CD14-positive monocyte (primary cell): ENCODE measurements at regions not wholly inside any gene's neighbourhood (a gene's known extent, or its start where the extent isn't known, plus 50 kb on each side); places are given as distances from the start of the nearest gene placed in this dataset.

ENCODE experiments used
- DNase-seq, 3 donors: peaks; one replicate each; pipeline ENCODE4 v3.0.0-alpha.2; 2011 to 2022
- H2AFZ ChIP-seq: 2 replicates; pipeline ENCODE4 v1.6.0; 2012; ENCODE audit warnings: mild to moderate bottlenecking, low read depth, low read length, inconsistent platforms; ENCODE audit not compliant: insufficient read depth, poor library complexity, severe bottlenecking
- H3K27ac ChIP-seq, 2 donors: 1 replicate in 1 of 2; 2 replicates in 1 of 2; pipeline ENCODE4 v1.5.1; 2012 to 2013; ENCODE audit warnings: low read length in 2 of 2, control low read depth in 1 of 2, inconsistent platforms in 1 of 2, low read depth in 1 of 2, mild to moderate bottlenecking in 1 of 2
- H3K27me3 ChIP-seq, 2 donors: one replicate each; pipeline versions ENCODE4 v1.6.0 to v1.6.1; 2011 to 2013; ENCODE audit warnings: low read length in 2 of 2; ENCODE audit not compliant: control insufficient read depth in 2 of 2, insufficient read depth in 2 of 2
- H3K36me3 ChIP-seq, 2 donors: replicated peaks in 1 of 2; 1 replicate in 1 of 2; 2 replicates in 1 of 2; pipeline versions ENCODE4 v1.5.1 to v1.6.1; 2012 to 2013; ENCODE audit warnings: low read length in 2 of 2, control low read depth in 1 of 2, inconsistent platforms in 1 of 2, mild to moderate bottlenecking in 1 of 2; ENCODE audit not compliant: insufficient read depth in 2 of 2, control insufficient read depth in 1 of 2
- H3K4me1 ChIP-seq, 2 donors: 1 replicate in 1 of 2; 2 replicates in 1 of 2; pipeline versions ENCODE4 v1.5.1 to v1.6.1; 2012 to 2013; ENCODE audit warnings: low read length in 2 of 2, control low read depth in 1 of 2, inconsistent platforms in 1 of 2, mild to moderate bottlenecking in 1 of 2, moderate library complexity in 1 of 2; ENCODE audit not compliant: insufficient read depth in 2 of 2, control insufficient read depth in 1 of 2
- H3K4me2 ChIP-seq: replicated peaks from 2 replicates; pipeline ENCODE3; 2012; ENCODE audit warnings: low read length, moderate library complexity, mild to moderate bottlenecking; ENCODE audit not compliant: poor library complexity, severe bottlenecking; ENCODE audit errors: extremely low read depth
- H3K4me3 ChIP-seq, 3 experiments: fragments of 200-600 bp in 1 of 3; sonication (generic) in 1 of 3; replicated peaks in 1 of 3; 1 replicate in 2 of 3; 2 replicates in 1 of 3; pipeline ENCODE4 v1.5.1; 2011 to 2013; ENCODE audit warnings: low read length in 3 of 3, mild to moderate bottlenecking in 3 of 3, control low read depth in 2 of 3, low read depth in 2 of 3, inconsistent platforms in 1 of 3, moderate library complexity in 1 of 3
- H3K79me2 ChIP-seq: 2 replicates; pipeline ENCODE4 v1.6.0; 2012; ENCODE audit warnings: mild to moderate bottlenecking, control low read depth, inconsistent platforms, low read length, moderate library complexity; ENCODE audit not compliant: insufficient read depth
- H3K9ac ChIP-seq: 2 replicates; pipeline ENCODE4 v1.6.0; 2017; ENCODE audit warnings: low read length, mild to moderate bottlenecking; ENCODE audit not compliant: insufficient read depth, poor library complexity, severe bottlenecking
- H3K9me3 ChIP-seq, 2 donors: replicated peaks in 1 of 2; 1 replicate in 1 of 2; 2 replicates in 1 of 2; pipeline versions ENCODE4 v1.5.1 to v1.6.1; 2012 to 2013; ENCODE audit warnings: low read length in 2 of 2, control low read depth in 1 of 2; ENCODE audit not compliant: control insufficient read depth in 1 of 2, insufficient read depth in 1 of 2
- H4K20me1 ChIP-seq: 2 replicates; pipeline ENCODE4 v1.6.0; 2012; ENCODE audit warnings: mild to moderate bottlenecking, low read length, control low read depth, moderate library complexity; ENCODE audit not compliant: insufficient read depth
- H3K27ac Mint-ChIP-seq, 7 donors: one replicate each; pipeline ENCODE4 v1.8.0; 2020; ENCODE audit warnings: mild to moderate bottlenecking in 7 of 7, mixed read lengths in 7 of 7, moderate library complexity in 6 of 7, inconsistent platforms in 2 of 7
- H3K27me3 Mint-ChIP-seq, 3 donors: one replicate each; pipeline ENCODE4 v1.8.0; 2021 to 2022; ENCODE audit warnings: low read depth in 3 of 3, mild to moderate bottlenecking in 3 of 3, mixed read lengths in 3 of 3, moderate library complexity in 3 of 3, inconsistent platforms in 1 of 3
- H3K36me3 Mint-ChIP-seq, 2 donors: one replicate each; pipeline ENCODE4 v1.8.0; 2020; ENCODE audit warnings: mixed read lengths in 2 of 2, inconsistent platforms in 1 of 2, mild to moderate bottlenecking in 1 of 2
- H3K4me1 Mint-ChIP-seq: one replicate; pipeline ENCODE4 v1.8.0; 2020; ENCODE audit warnings: mild to moderate bottlenecking, mixed read lengths
- H3K4me3 Mint-ChIP-seq, 2 donors: one replicate each; pipeline ENCODE4 v1.8.0; 2020; ENCODE audit warnings: mild to moderate bottlenecking in 2 of 2, mixed read lengths in 2 of 2, moderate library complexity in 1 of 2
- H3K9me3 Mint-ChIP-seq, 7 donors: one replicate each; pipeline ENCODE4 v1.8.0; 2020 to 2022; ENCODE audit warnings: mixed read lengths in 7 of 7, mild to moderate bottlenecking in 6 of 7, moderate library complexity in 6 of 7, inconsistent platforms in 2 of 7
- CTCF ChIP-seq: fragments of 200-600 bp; IDR thresholded peaks from one replicate; pipeline ENCODE4 v1.8.0; 2022; ENCODE audit warnings: antibody characterized with exemption, mild to moderate bottlenecking
- WGBS: methylation state at CpG from one replicate; pipeline ENCODE4 v1.1.5; 2013; ENCODE audit warnings: missing lambda C conversion rate; ENCODE audit not compliant: insufficient coverage; 5-methylcytosine and 5-hydroxymethylcytosine counted together
- intact Hi-C, 2 donors: fragments of 100-400 bp; cut with micrococcal nuclease; formaldehyde crosslinking; loops; one replicate each; pipeline versions ENCODE4 v1.15.0 to v1.15.1; 2023

DNA sequence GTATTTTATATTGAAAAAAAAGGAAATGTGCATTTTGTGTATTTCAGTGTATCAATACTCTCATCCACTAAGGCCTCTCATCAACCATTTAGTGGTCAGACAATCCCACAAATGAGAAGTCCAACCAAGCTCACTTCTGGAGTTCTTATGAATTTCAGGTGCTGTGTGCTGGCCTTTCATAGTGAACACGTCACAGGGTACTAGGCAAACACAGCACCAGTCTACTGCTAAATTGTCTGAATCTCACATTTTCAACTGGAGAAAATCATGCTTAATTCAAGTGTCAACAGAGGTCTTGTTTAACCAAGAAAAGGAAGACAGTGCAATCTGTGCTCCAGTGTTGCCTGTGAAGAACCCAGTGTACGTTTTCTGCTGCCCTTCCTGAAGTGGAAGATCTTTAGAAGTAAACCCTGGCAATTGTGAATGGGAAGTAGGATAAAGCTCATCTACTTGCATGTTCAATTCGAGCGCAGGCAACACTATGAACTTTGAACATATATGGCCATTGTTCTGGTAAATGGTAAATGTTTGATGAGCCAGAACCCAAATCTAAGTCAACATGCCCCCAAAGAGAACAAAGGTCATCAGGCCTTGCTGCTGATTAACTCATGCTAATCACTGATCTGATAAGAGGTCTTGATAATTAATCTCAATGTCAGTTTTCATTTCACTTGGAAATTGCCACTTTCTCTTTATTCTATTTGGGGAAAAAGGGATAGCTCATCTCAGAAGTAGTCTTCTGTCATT, 439.2 kb upstream of the SOX9 start:
- intact Hi-C loops, result no loop called here
- Histone ChIP-seq H3K27me3 (no peaks in the 10 kb centered on the region), H3K27ac (no peak overlapping the region), H3K4me3 (no peak overlapping the region), H3K36me3 (no peaks in the 10 kb centered on the region), H3K4me1 (no peaks in the 10 kb centered on the region), H3K4me2 (no peak overlapping the region), H3K9me3 (peaks cover 0 to under 1% of the 10 kb centered on the region in 2 donors), H3K79me2 (no peaks in the 10 kb centered on the region), H2AFZ (no peak overlapping the region), H3K9ac (no peak overlapping the region), H4K20me1 (no peaks in the 10 kb centered on the region)
- peaks cover 0 to 9% (median 0%) of the 10 kb centered on the region in 7 donors for H3K9me3 Mint-ChIP-seq
- H3K27me3 Mint-ChIP-seq, result no peaks in the 10 kb centered on the region
- no peaks in the 10 kb centered on the region for H3K4me1 Mint-ChIP-seq
- 83% methylated on average over 1 of the region's 4 CpGs for WGBS
- H3K4me3 Mint-ChIP-seq, result no peak overlapping the region
- no peak overlapping the region for H3K27ac Mint-ChIP-seq
- H3K36me3 Mint-ChIP-seq, result no peaks in the 10 kb centered on the region
- DNase-seq, result no peak
- no peak for TF ChIP-seq CTCF

DNA sequence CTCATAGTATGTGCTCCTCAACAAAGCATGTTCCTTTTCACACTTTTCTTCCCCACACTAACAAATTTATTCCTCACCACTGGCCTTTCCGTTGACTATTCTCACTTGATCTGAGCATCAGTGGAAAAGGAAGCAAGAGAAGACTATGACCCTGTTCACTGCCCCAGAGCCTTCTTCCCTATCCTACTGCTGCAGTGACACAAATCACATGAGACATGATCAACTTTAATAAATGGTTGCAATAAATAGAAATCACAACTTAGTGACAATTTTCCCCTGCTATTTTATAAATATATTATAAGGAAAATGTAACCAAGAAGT, 438.7 kb upstream of the SOX9 start:
- Histone ChIP-seq H3K36me3 (no peaks in the 10 kb centered on the region), H3K27ac (no peak overlapping the region), H3K79me2 (no peaks in the 10 kb centered on the region), H4K20me1 (no peaks in the 10 kb centered on the region), H3K9ac (no peak overlapping the region), H3K4me2 (no peak overlapping the region), H3K4me3 (no peak overlapping the region), H2AFZ (no peak overlapping the region), H3K9me3 (no peaks in the 10 kb centered on the region), H3K27me3 (no peaks in the 10 kb centered on the region), H3K4me1 (no peaks in the 10 kb centered on the region)
- intact Hi-C loops, result no loop called here
- Mint-ChIP-seq H3K4me3 (no peak overlapping the region), H3K4me1 (no peaks in the 10 kb centered on the region), H3K27ac (no peak overlapping the region), H3K27me3 (no peaks in the 10 kb centered on the region), H3K36me3 (no peaks in the 10 kb centered on the region), H3K9me3 (peaks cover 0 to 9% (median 0%) of the 10 kb centered on the region in 7 donors)
- DNase-seq, result no peak
- no peak for TF ChIP-seq CTCF
- WGBS, result 100% methylated on average over 1 of the region's 1 CpG
